Inflammatory macrophage treated with lipopolysaccharide for 1 hour (primary cell): ENCODE measurements at regions not wholly inside any gene's neighbourhood (a gene's known extent, or its start where the extent isn't known, plus 50 kb on each side); places are given as distances from the start of the nearest gene placed in this dataset.
A peak's percentile ranks its signal among the peaks of the same experiment; 100 is the strongest.
"Not testable (repeated sequence)": the region's sequence is repeated elsewhere in the genome, so short reads cannot be mapped to it uniquely, and the experiment has no call there.

ENCODE experiments used
- DNase-seq, 2 donors: peaks; one replicate each; pipeline ENCODE4 v3.0.0-alpha.2; 2020 to 2022

DNA sequence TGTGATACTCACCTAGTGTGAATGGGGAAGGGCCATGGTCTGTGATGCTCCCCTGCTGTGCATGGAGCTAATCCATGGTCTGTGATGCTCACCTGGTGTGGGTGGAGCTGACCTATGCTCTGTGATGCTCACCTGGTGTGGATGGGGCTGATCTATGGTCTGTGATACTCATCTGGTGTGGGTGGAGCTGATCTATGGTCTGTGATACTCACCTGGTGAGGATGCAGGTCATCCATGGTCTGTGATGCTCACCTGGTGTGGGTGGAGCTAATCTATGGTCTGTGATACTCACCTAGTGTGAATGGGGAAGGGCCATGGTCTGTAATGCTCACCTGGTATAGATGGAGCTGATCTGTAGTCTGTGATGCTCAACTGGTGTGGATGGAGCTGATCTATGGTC lies 110.2 kb downstream of the CRLF2 start:
- not testable (repeated sequence) for DNase-seq

DNA sequence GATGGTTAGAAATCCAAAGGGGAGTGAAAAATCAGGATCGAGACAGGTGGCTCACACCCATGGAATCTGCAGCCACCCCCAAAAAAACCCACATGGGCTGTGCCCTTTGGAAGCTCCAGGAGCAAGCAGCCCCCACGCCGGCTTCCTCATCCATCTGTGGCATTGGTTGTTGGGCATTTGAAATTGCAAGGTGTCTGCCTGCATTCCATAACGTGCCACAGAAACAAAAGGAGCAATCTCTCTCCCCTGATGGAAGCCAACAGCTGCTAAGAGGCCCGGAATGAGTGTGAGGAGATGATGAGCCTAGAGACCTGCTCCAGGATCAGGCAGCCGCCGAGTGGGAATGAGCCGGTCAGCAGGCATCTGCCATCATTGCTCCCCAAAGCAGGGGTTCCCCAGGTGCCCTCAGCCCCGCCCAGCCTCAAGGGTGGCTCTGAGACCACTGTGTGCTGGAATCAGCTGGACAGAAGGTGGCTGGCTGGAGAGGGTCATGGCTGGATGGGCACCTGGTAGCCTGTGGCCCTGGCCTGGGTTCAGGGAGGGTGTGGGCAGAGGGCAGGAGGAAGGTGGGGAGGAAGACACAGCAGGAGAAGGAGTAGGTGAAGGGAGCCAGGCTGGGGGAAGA lies 113.2 kb downstream of the CRLF2 start:
- no peak for DNase-seq

DNA sequence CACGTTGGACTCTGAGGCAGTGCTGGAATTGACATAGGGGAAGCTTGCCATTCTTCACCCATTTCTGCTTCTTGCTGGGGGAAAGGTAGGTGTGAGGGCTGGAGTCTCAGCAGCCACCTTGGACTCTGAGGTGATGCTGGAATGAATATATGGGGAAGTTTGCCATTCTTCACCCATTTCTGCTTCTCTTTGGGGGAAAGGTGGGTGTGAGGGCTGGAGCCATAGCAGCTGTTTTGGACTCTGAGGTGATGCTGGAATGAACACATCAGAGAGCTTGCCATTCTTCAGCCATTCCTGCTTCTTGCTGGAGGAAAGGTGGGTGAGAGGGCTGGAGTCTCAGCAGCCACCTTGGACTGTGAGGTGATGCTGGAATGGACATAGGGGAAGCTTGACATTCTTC lies 115.1 kb downstream of the CRLF2 start:
- no peak for DNase-seq

DNA sequence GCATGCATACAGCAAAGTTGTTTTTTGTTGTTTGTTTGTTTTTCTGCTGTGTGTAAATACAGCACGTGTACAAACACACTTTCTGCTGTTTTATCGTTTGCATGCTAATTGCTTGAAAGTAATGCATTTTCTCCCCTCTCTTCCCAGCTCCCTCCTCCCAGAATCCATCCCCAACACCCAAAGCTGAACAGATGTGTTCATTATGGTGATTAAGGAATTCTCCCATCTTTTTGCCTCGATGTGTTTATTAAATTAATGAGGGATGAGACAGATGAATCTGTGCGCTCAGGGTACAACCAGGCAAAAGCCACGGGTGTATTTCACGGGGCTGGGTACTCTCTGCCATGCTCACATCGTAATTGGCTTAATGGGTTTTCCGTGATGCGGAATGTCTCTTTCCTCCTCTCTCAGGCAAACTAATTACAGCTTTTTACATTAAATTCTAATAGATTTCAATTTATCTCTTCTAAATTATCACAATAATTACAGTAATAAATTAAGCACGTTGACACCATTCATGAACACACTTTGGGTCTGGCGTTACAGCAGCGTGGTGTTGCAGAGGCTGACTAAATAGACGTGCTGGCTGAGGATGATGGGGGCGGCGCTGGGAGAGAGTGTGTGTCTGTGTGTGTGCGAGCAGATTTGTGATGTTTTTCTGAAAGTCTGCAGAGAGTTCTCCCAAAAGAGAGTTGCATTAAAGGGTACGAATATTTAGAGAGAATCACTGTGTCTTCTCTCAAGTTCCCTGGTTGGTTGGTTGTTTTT lies 117.7 kb downstream of the CRLF2 start:
- DNase-seq, result no peak

DNA sequence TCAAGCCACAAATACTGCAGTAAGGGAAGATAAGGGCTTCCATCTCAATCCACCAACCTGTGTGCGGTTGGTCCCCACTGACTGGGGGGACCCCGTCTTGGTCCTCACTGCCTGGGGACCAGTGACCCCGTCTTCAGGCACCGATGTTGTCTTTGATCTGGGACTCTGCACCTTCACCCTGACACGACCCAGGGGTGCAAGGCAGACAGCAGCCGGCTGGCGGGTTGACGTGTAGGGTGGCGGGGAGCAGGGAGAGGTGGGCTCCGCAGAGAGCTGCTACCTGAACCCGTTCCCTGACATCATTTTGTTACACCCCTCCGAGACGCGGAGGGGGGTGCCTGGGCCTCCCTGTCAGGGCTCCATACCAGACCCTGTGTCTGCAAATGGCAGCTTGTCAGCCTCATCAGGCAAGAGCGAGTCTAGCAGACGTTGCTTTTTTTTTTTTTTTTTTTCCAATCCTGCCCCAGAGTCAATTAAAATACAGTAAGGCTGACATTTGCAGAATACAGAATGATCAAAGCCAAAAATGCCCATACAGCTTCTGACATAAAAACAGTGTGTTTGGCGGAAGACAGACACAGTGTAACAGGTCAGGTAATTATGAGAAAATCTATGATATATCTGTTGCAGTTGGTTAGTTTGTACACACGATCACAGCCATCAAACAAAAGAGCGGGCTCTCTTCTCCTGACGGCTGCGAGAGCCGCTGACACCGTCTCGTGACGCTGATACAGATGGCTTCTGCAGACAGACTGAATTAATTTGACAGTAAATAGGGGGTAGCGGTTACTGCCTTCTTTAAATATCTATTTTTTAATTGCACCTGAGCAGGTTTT lies 118.6 kb downstream of the CRLF2 start:
- DNase-seq, result no peak

DNA sequence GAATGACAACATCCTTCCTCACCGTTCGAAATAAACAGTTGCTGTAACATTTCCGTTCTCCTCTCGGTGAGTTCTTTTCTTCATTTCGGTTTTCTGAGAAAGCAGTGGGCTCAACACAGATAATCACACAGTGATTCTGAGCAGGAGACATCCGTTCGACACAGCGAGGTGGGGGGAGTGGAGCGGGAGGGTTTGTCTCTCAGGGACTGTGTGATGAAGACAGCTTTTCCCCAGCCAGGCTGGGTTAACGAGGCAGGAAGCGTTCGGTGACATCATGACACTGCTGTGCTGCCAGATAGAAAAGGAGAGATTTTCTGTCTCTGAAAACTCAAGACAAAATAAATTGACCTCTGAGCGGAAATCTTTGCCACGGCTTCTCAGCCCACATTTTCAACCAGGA lies 119.3 kb downstream of the CRLF2 start:
- DNase-seq, result no peak

DNA sequence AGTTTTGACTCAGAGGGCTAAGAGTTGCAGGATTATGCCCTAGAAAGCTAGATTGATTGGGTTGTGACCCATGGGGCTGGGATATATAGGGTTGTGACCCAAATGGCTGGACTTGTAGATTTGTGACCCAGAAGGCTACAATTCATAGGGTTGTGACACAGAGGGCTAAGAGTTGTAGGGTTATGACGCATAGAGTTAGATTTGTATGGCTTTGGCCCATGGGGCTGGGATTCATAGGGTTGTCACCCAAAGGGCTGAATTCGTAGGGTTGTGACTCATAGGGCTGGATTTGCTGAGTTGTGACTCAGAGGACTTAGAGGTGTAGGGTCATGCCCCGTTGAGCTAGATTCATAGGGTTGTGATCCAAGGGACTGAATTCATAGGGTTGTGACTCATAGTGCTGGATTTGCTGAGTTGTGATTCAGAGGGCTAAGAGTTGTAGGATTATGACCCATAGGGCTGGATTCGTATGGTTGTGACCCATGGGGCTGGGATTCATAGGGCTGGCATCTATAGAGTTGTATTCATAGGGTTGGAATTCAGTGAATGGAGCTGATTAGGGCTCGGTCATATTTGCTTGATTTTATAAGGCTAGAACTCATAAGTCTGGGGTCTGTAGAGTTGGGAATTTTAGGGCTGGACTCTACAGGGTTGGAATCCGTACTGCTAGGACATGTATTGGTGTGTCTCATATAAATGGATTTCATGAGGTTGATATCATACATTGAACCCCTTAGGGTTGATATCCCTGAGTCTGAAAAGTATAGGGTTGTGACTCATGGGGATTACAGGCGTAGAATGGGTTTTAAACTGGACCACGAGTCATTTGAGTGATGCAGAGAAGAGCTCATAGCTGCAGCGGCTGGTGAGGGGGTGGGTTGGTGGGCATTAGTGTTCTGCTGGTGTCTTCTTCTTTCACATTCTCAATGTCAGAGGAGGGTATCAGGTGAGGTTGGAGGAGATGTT lies 125.7 kb downstream of the CRLF2 start:
- DNase-seq, result no peak

DNA sequence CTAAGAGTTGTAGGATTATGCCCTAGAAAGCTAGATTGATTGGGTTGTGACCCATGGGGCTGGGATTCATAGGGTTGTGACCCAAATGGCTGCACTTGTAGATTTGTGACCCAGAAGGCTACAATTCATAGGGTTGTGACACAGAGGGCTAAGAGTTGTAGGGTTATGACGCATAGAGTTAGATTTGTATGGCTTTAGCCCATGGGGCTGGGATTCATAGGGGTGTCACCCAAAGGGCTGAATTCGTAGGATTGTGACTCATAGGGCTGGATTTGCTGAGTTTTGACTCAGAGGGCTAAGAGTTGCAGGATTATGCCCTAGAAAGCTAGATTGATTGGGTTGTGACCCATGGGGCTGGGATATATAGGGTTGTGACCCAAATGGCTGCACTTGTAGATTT lies 126.6 kb downstream of the CRLF2 start:
- DNase-seq, result not testable (repeated sequence)

DNA sequence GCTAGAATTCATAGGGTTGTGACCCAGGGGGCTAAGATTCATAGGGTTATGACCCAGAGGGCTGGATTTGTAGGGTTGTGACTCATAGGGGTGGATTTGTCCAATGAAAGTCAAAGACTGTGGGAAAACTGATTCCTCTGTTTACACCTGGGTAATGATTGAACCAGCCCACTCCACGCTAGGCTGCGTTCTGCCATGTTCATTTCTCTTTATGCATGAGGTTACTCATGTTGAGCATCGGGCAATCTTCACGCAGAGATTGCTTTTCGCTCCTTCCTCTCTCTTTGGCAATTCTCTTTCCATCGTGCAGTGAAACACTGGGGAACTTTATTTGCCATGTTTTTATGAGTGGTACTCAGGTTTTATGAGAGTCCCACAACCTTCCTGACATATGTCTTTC lies 127.8 kb downstream of the CRLF2 start:
- no peak for DNase-seq

DNA sequence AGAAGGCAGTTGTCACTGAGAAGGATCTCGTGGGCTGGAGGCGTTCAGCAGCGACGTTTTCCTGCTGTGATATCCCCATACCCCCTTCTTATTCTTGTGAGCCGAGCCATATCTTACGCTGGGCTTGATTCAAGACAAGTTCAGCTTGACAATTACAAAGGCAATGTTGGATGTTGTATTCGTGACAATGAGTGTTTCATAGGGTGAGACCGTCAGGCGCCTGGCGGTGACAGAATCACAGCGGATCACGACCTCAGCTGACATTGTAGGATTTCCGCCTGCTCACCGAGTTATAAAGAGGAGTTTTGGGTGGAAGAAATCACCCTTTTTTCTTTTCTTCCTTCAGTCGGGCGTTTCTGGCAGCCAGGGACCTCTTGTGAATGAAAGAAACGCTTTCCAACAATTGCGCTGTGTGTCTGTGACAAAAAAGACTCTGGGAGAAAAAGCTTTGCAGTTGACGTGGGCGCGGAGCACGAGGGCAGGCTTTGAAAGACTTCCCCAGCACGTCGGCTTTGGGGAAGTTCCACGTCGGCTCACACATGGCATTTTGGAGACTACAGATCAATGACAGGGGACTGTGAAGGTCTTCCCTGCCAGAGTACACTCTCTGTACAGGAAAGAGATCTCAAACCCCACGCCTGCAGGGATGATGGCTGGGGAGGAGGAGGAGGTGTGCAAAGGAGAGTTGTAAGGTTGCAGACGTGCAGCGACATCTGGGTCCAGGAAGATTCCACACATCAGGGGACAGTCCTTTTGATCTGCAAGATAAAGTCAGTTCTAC lies 135.4 kb downstream of the CRLF2 start:
- DNase-seq, result peak; percentile 11 to 57

DNA sequence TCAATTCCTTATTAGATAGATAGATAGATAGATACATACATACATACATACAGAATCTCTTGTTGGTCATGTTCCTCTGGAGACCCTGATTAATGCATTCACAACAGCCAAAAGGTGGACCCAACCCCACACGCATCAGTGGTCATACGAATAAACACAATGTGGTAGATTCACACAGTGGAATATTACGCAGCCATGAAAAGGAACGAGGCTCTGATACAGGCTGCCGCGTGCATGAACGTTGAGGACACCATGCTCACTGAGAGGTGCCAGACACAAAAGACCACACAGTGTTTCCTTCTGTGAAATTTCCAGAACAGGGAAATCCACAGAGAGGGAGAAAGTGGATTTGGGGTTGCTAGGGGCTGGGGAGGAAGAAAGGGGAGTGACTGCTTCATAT lies 136.7 kb downstream of the CRLF2 start:
- no peak for DNase-seq

DNA sequence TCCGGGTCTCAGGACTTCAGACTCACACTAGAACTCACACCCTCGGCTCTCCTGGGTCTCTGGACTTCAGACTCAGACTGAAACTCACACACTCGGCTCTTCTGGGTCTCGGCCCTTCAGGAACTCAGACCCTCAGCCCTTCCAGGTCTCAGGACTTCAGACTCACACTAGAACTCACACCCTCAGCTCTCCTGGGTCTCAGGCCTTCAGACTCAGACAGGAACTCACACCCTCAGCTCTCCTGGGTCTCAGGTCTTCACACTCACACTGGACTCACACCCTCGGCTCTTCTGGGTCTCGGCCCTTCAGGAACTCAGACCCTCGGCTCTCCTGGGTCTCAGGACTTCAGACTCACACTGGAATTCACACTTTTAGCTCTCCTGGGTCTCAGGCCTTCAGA lies 137.3 kb downstream of the CRLF2 start:
- DNase-seq, result no peak

DNA sequence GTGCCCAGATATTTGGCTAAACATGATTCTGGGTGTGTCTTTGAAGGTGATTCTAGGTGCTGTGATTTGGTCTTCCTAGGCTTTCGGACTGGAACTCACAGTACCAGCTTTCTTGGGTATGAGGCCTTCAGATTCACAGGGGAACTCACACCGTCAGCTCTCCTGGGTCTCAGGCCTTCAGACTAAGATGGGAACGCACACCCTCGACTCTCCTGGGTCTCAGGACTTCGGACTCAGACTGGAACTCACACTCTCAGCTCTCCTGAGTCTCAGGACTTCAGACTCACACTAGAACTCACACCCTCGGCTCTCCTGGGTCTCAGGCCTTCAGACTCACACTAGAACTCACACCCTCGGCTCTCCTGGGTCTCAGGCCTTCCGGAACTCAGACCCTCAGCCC lies 137.7 kb downstream of the CRLF2 start:
- DNase-seq, result no peak

DNA sequence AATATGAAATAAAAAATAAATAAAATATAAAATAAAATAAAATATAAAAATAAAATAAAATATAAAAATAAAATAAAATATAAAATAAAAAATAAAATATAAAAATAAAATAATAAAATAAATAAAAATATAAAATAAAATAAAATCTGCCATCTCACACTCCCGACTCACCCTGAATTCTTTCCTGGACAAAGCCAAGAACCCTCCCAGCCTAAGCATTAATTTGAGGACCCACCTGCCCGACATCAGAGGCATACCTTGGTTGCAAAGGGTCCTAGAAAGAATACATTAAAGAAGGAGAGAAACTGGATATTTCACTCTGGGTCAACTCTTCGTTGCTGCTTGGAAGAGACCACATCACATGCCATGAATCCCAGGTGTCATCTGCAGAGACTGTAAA lies 138.3 kb downstream of the CRLF2 start:
- no peak for DNase-seq

DNA sequence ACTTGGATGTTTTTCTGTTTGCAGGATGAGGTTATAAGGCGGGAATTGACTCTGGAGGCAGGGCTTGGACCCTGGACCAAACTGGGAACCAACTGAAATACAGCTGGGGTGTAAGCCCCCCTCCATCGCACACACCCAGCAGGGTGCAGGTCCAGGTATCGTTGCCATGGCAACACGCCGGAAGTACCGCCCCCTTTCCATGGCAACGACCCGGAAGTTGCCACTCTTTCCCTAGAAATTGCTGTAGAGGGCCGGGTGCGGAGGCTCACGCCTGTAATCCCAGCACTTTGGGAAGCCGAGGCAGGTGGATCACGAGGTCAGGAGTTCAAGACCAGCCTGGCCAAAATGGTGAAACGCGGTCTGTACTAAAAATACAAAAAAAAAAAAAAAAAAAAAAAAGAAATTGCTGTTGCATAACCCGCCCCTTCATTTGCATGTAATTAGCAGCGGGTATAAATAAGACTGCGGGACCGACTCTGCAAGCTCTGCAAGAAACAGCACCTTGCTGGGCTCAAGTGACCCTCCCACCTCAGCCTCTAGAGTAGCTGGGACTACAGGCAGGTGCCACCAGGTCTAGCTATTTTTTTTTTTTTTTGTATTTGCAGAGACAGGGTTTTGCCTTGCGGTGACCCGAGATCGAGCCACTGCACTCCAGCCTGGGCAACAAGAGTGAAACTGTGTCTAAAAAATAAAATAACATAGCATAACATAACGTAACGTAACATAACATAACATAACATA lies 139.6 kb downstream of the CRLF2 start:
- no peak for DNase-seq

DNA sequence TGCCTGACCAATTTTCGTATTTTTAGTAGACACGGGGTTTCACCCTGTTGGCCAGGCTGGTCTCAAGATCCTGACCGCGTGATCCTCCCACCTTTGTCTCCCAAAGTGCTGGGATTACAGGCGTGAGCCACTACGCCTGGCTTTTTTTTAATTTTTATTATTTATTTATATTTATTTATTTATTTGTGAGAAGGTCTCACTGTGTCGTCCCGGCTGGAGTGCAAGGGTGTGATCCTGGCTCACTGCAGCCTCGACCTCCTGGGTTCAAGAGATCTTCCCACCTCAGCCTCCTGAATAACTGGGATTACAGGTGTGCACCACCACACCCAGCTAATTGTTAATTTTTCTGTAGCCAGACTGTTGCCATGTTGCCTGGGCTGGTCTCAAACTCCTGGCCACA lies 141.1 kb downstream of the CRLF2 start:
- DNase-seq, result no peak

DNA sequence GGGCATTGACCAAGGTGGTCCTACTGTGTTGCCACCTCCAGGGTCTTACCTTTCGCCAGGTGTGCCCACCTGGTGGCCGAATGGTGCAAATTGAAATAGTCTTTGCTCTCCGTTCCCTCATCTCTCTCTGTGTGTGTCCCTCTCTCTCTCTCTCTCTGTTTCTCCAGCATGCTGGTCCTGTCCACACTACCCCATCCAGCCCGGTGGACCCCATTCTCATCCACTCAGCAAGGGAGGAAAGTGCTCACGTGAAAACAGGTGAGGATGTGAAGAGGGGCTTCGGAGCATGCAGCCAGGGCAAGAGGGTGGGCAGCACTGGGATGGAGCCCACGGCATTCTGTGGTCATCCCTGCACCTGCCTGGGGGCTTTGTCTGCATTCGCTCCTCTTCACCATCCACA lies 150.1 kb downstream of the CRLF2 start:
- DNase-seq, result no peak

DNA sequence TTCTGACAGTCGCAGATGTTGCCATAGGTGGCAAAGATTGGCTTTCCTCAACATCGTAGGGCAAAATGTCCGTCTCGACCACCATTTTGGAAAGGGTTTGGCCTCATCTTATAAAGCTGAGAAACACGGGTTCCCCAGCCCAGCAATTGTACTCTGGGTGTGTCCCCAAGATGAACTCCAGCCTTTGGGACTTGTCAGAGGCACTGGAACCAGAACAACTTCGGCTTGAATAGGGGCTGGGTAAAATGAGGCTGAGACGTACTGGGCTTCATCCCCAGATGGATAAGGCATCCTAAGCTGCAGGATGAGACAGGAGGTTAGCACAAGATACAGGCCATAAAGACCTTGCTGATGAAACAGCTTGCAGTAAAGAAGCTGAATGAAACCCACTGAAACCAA lies 151.9 kb downstream of the CRLF2 start:
- no peak for DNase-seq

DNA sequence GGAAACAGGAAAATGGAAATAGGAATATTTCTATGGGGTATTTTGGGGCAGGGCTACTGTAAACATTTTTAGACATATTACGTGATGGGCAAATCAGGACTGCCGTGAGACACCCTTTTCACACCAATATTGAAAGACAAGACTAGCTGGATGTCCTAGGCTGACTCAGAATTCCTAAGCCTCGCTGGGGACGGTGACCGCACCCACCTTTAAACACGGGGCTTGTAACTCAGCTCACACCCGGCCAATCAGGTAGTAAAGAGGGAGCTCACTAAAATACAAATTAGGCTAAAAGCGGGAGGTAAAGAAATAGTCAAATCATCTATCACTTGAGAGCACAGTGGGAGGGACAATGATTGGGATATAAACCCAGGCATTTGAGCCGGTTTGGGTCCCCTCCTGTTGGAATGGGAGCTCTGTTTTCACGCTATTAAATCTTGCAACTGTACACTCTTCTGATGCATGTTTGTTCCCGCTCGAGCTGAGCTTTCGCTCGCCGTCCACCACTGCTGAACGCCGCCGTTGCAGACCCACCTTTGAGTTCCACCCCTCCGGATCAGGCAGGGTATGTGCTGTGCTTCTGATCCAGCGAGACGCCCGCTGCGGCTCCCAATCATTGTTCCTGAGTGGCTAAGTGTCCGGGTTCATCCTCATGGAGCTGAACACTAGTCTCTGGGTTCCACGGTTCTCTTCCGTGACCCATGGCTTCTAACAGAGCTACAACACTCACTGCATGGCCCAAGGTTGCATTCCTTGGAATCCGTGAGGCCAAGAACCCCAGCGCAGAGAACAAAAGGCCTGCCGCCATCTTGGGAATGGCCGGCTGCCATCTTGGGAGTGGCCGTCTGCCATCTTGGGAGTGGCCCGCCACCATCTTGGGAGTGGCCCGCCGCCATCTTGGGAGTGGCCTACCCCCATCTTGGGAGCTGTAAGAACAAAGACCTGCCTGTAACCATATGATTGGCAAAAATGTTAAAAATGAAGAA lies 152.6 kb downstream of the CRLF2 start:
- no peak for DNase-seq

DNA sequence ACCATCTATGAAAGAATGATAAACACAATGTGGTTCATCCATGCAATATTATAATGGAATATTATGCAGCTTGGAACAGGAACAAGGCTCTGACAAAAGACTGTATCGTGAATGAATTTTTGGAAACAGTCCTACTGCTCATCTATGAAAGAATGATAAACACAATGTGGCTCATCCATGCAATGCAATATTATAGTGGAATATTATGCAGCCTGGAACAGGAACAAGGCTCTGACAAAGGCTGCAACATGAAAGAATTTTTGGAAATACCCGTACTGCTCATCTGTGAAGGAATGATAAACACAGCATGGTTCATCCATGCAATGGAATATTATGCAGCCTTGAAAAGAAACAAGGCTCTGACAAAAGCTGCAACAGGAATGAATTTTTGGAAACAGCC lies 158.8 kb downstream of the CRLF2 start:
- not testable (repeated sequence) for DNase-seq
